GM18858 (cell line): ENCODE measurements at regions not wholly inside any gene's neighbourhood (a gene's known extent, or its start where the extent isn't known, plus 50 kb on each side); places are given as distances from the start of the nearest gene placed in this dataset.

ENCODE experiments used
- ATAC-seq: cut with Tn5 transposase; IDR thresholded peaks from one replicate; pipeline ENCODE4 v1.9.1; 2021; ENCODE audit not compliant: unreplicated experiment

GRCh38 chr9:10674586-10674985 is 61.8 kb upstream of the PTPRD start:
- no peak for ATAC-seq

- no peak for ATAC-seq
Measured at GRCh38 chr9:10678010-10678409, 65.2 kb upstream of the PTPRD start.

- ATAC-seq = no peak
Measured at GRCh38 chr9:10678790-10679189, 66.0 kb upstream of the PTPRD start.

GRCh38 chr9:10686943-10687342 is 74.1 kb upstream of the PTPRD start:
- no peak for ATAC-seq

GRCh38 chr9:10690546-10690945 is 77.7 kb upstream of the PTPRD start:
- no peak for ATAC-seq

GRCh38 chr9:10697044-10697443 is 84.2 kb upstream of the PTPRD start:
- no peak for ATAC-seq

- no peak for ATAC-seq
Measured at GRCh38 chr9:10700291-10700690, 87.5 kb upstream of the PTPRD start.

GRCh38 chr9:10700915-10701314 is 88.1 kb upstream of the PTPRD start:
- no peak for ATAC-seq

- no peak for ATAC-seq
Measured at GRCh38 chr9:10701906-10702305, 89.1 kb upstream of the PTPRD start.

- ATAC-seq = no peak
Measured at GRCh38 chr9:10703139-10703538, 90.3 kb upstream of the PTPRD start.

- no peak for ATAC-seq
Measured at GRCh38 chr9:10704720-10705119, 91.9 kb upstream of the PTPRD start.

GRCh38 chr9:10705383-10705782 is 92.6 kb upstream of the PTPRD start:
- ATAC-seq = no peak

- ATAC-seq = no peak
Measured at GRCh38 chr9:10706788-10707187, 94.0 kb upstream of the PTPRD start.

- no peak for ATAC-seq
Measured at GRCh38 chr9:10721301-10721700, 108.5 kb upstream of the PTPRD start.

- ATAC-seq = no peak
Measured at GRCh38 chr9:10729213-10729612, 116.4 kb upstream of the PTPRD start.

- no peak for ATAC-seq
Measured at GRCh38 chr9:10744669-10745068, 131.9 kb upstream of the PTPRD start.

- ATAC-seq = no peak
Measured at GRCh38 chr9:10753474-10753873, 140.7 kb upstream of the PTPRD start.

- no peak for ATAC-seq
Measured at GRCh38 chr9:10764481-10764880, 151.7 kb upstream of the PTPRD start.

GRCh38 chr9:10773136-10773535 is 160.3 kb upstream of the PTPRD start:
- no peak for ATAC-seq

GRCh38 chr9:10774051-10774450 is 161.2 kb upstream of the PTPRD start:
- no peak for ATAC-seq

GRCh38 chr9:10785255-10785654 is 172.5 kb upstream of the PTPRD start:
- ATAC-seq = no peak

- ATAC-seq = no peak
Measured at GRCh38 chr9:10793306-10793705, 180.5 kb upstream of the PTPRD start.

- no peak for ATAC-seq
Measured at GRCh38 chr9:10804486-10804885, 191.7 kb upstream of the PTPRD start.

GRCh38 chr9:10806868-10807267 is 194.1 kb upstream of the PTPRD start:
- ATAC-seq = no peak
